CD4-positive, alpha-beta T cell treated with Interleukin-15 for 4 hours (primary cell): ENCODE measurements at regions not wholly inside any gene's neighbourhood (a gene's known extent, or its start where the extent isn't known, plus 50 kb on each side); places are given as distances from the start of the nearest gene placed in this dataset.
"Not testable (repeated sequence)": the region's sequence is repeated elsewhere in the genome, so short reads cannot be mapped to it uniquely, and the experiment has no call there.

Experiments
- DNase-seq: peaks from one replicate; pipeline ENCODE4 v3.0.0-alpha.2; 2020; ENCODE audit warnings: low spot score

GRCh38 chr2:174697255-174697654 lies 67.0 kb downstream of the CHRNA1 start:
- DNase-seq, result peak; percentile 67

- no peak for DNase-seq
Measured at GRCh38 chr2:174694920-174695319, 69.4 kb downstream of the CHRNA1 start.

- no peak for DNase-seq
Measured at GRCh38 chr2:174694196-174694878, 69.9 kb downstream of the CHRNA1 start.

- DNase-seq, result no peak
Measured at GRCh38 chr2:174693344-174693743, 70.9 kb downstream of the CHRNA1 start.

- DNase-seq, result no peak
Measured at GRCh38 chr2:174692256-174692919, 71.9 kb downstream of the CHRNA1 start.

- no peak for DNase-seq
Measured at GRCh38 chr2:174691201-174691779, 73.0 kb downstream of the CHRNA1 start.

- no peak for DNase-seq
Measured at GRCh38 chr2:174690026-174690425, 74.2 kb downstream of the CHRNA1 start.

GRCh38 chr2:174688079-174688478 lies 76.2 kb downstream of the CHRNA1 start:
- DNase-seq, result peak; percentile 61

- DNase-seq, result no peak
Measured at GRCh38 chr2:174686430-174686829, 77.8 kb downstream of the CHRNA1 start.

GRCh38 chr2:174683392-174683759 lies 80.9 kb downstream of the CHRNA1 start:
- peak; percentile 42 for DNase-seq

- peak; percentile 54 for DNase-seq
Measured at GRCh38 chr2:174682578-174683391, 81.5 kb downstream of the CHRNA1 start.

GRCh38 chr2:174682007-174682577 lies 82.2 kb downstream of the CHRNA1 start:
- peak; percentile 35 for DNase-seq

- no peak for DNase-seq
Measured at GRCh38 chr2:174681099-174682006, 82.9 kb downstream of the CHRNA1 start.

GRCh38 chr2:174680221-174680620 lies 82.6 kb upstream of the WIPF1 start:
- no peak for DNase-seq

- DNase-seq, result no peak
Measured at GRCh38 chr2:174678395-174678794, 80.8 kb upstream of the WIPF1 start.

GRCh38 chr2:174675615-174676014 lies 78.0 kb upstream of the WIPF1 start:
- DNase-seq, result peak; percentile 19

- DNase-seq, result no peak
Measured at GRCh38 chr2:174673876-174674275, 76.3 kb upstream of the WIPF1 start.

GRCh38 chr2:174673440-174673839 lies 75.8 kb upstream of the WIPF1 start:
- no peak for DNase-seq

GRCh38 chr2:174671532-174671931 lies 73.9 kb upstream of the WIPF1 start:
- not testable (repeated sequence) for DNase-seq

GRCh38 chr2:174670446-174670845 lies 72.8 kb upstream of the WIPF1 start:
- DNase-seq, result no peak

GRCh38 chr2:174669336-174669735 lies 71.7 kb upstream of the WIPF1 start:
- DNase-seq, result no peak
